ENCODE measurements at regions not wholly inside any gene's neighbourhood (a gene's known extent, or its start where the extent isn't known, plus 50 kb on each side); places are given as distances from the start of the nearest gene placed in this dataset.

- ChIA-PET CTCF (ENCODE audit: low intra/inter-chr PET ratio, low total read pairs) (no interaction called here), POLR2A (no interaction called here)
- Histone ChIP-seq H3K27ac (ENCODE audit: extremely low read length, insufficient read depth, low read length) (no peak overlapping the region), H3K9ac (ENCODE audit: insufficient read depth, low read depth, low read length) (no peak overlapping the region), H3K4me1 (ENCODE audit: insufficient read depth, low read length) (no peaks in the 10 kb centered on the region), H3K79me2 (ENCODE audit: insufficient read depth, low read length) (no peaks in the 10 kb centered on the region), H3K27me3 (ENCODE audit: control insufficient read depth in 1 of 2, insufficient read depth in 2 of 2, low read length in 2 of 2) (no peaks in the 10 kb centered on the region), H3K4me3 (replicated peaks in 1 of 3; ENCODE audit: insufficient read depth in 1 of 3, low read depth in 2 of 3, low read length in 3 of 3) (no peak overlapping the region), H3K9me3 (ENCODE audit: low read length) (peaks cover 18% of the 10 kb centered on the region; the same call in 1 of the 2 replicates), H2AFZ (ENCODE audit: low read length) (no peak overlapping the region), H4K20me1 (ENCODE audit: insufficient read depth, low read length) (no peaks in the 10 kb centered on the region), H3K4me2 (ENCODE audit: low read depth, low read length) (no peak overlapping the region), H3K36me3 (replicated peaks in 1 of 2; ENCODE audit: control insufficient read depth in 1 of 2, insufficient read depth in 2 of 2, low read length in 2 of 2) (no peaks in the 10 kb centered on the region)
- ATAC-seq (no peak), FAIRE-seq (no peak), DNase-seq (ENCODE audit: low spot score) (no peak)
- intact Hi-C loops (cut with micrococcal nuclease; ENCODE audit: unreplicated experiment) (no loop called here), in situ Hi-C loops (cut with HindIII; ENCODE audit: extremely low pct_ligation_motif_present, low pct_unique_long_range_greater_than_20kb) (no loop called here)
- WGBS (ENCODE audit: low lambda C conversion rate): 1% methylated on average over 5 of the region's 5 CpGs
- no peak for TF ChIP-seq HIVEP1 (CRISPR knock-in tag; IDR thresholded peaks at IDR 0.05)
- TF ChIP-seq MEIS1 (CRISPR knock-in tag; IDR thresholded peaks at IDR 0.05; ENCODE audit: borderline replicate concordance): no peak
- no peak for TF ChIP-seq MATR3 (CRISPR knock-in tag; IDR thresholded peaks at IDR 0.05)
- TF ChIP-seq ZNF737 (CRISPR knock-in tag; IDR thresholded peaks at IDR 0.05; ENCODE audit: borderline replicate concordance): no peak
- TF ChIP-seq TOE1 (CRISPR knock-in tag; IDR thresholded peaks at IDR 0.05): no peak
- no peak for TF ChIP-seq MEIS2 (CRISPR knock-in tag; IDR thresholded peaks at IDR 0.05)
- TF ChIP-seq ZFP41 (CRISPR knock-in tag; IDR thresholded peaks at IDR 0.05; ENCODE audit: borderline replicate concordance): no peak
- TF ChIP-seq SALL1 (CRISPR knock-in tag; IDR thresholded peaks at IDR 0.05): no peak
- no peak for TF ChIP-seq MYPOP (CRISPR knock-in tag; IDR thresholded peaks at IDR 0.05)
- TF ChIP-seq ZNF296 (CRISPR knock-in tag; conservative IDR thresholded peaks at IDR 0.05): no peak
- no peak for TF ChIP-seq ATM (IDR thresholded peaks at IDR 0.05; ENCODE audit: borderline replicate concordance)
- no peak for TF ChIP-seq ZFAT (CRISPR knock-in tag; conservative IDR thresholded peaks at IDR 0.05)
- BruUV-seq (replicated peaks): no TSS peak
Measured at GRCh38 chr14:87186737-87187136, 806.2 kb downstream of the GALC start.
